K562 (cell line): ENCODE measurements at regions not wholly inside any gene's neighbourhood (a gene's known extent, or its start where the extent isn't known, plus 50 kb on each side); places are given as distances from the start of the nearest gene placed in this dataset.

Source experiments
- CREB3L1 ChIP-seq: fragments of 450-650 bp; IDR thresholded peaks from 2 replicates; pipeline ENCODE4 v1.6.1; 2014; ENCODE audit warnings: low read depth, mild to moderate bottlenecking, moderate library complexity, borderline replicate concordance
- E2F1 ChIP-seq: sonication (generic); formaldehyde crosslinking; IDR thresholded peaks from 2 replicates; pipeline ENCODE4 v1.8.1; 2023; ENCODE audit warnings: mild to moderate bottlenecking, missing genetic modification reagents, moderate library complexity
- ELK1 ChIP-seq: sonication (generic); formaldehyde crosslinking; IDR thresholded peaks from 2 replicates; pipeline ENCODE4 v1.8.1; 2022; ENCODE audit warnings: missing genetic modification reagents
- TSC22D4 ChIP-seq: fragments of 450-650 bp; IDR thresholded peaks from 2 replicates; pipeline ENCODE4 v1.6.1; 2016; ENCODE audit warnings: missing genetic modification characterization, missing biosample characterization, control low read depth
- ZNF655 ChIP-seq: fragments of 250-450 bp; sonication (Bioruptor Pico); IDR thresholded peaks from 2 replicates; pipeline ENCODE4 v1.5.0; 2021

GRCh38 chr2:105590780-105591660 is 153.7 kb upstream of the NCK2 start (continued):
- TF ChIP-seq E2F1 (CRISPR knock-in tag) = no peak
- TF ChIP-seq CREB3L1 = no peak
- no peak for TF ChIP-seq TSC22D4 (tag)
- no peak for TF ChIP-seq ELK1
- no peak for TF ChIP-seq ZNF655
